RWPE1 (cell line): ENCODE measurements at regions not wholly inside any gene's neighbourhood (a gene's known extent, or its start where the extent isn't known, plus 50 kb on each side); places are given as distances from the start of the nearest gene placed in this dataset.
"Not testable (repeated sequence)": the region's sequence is repeated elsewhere in the genome, so short reads cannot be mapped to it uniquely, and the experiment has no call there.

ENCODE experiments used
- CTCF ChIA-PET: fragments of 350-600 bp; sonication (Branson Sonifier 250); formaldehyde crosslinking; extraction: SDS; loops from one replicate; lab custom pipeline; 2021; lab: Yijun Ruan, JAX
- POLR2A ChIA-PET: fragments of 400-600 bp; formaldehyde crosslinking; extraction: SDS; loops from one replicate; lab custom pipeline; 2020; ENCODE audit warnings: antibody characterized with exemption; ENCODE audit not compliant: low non-redundant PET; lab: Yijun Ruan, JAX
- DNase-seq: peaks from one replicate; pipeline ENCODE4 v3.0.0; 2012; ENCODE audit warnings: low spot score
- H3K27ac ChIP-seq: fragments of 450-650 bp; 2 replicates; pipeline ENCODE4 v1.5.1; 2017
- TF ChIP-seq, protein P1 (sequence below): fragments of 450-650 bp; conservative IDR thresholded peaks from 2 replicates; pipeline ENCODE4 v1.5.1; 2017; ENCODE audit warnings: low read depth, mild to moderate bottlenecking

DNA sequence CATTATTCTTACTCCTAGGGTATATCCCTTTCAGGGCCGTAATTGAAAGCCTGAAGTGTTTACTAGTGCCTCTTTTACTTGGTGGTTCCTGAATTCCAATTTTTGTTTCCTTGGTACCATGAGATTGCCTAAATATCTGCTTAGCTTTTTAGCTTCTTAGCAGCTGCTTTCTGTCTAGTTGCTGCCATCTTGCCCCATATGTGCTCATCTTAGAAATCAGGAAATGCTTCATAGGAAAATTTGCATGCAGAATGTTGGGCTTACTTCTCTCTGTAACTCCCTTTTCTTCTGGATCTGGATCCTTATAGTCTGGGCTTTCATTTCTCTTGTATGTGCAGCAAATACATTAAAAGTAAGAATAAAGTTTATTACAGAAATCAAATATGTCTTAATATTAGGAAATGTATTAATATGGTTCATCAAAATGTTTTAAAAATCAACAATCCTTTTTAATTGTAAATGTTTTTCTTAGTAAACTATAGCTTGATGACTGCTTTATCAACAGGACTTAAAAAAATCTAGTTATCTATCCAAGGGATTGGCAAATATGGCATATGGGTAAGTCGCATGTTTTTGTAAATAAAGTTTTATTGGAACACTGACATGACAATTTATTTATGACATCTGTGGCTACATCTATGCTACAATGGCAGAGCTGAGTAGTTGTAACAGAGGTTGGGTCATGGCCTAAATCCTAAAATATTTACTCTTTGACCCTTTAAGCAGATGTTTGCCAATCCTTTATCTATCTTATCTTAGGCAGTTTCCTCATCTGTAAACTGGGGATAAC is 73.5 kb upstream of the CDK6 start:
- POLR2A ChIA-PET: no interaction called here
- CTCF ChIA-PET: no interaction called here
- DNase-seq: no peak
- TF ChIP-seq, protein P1, sequence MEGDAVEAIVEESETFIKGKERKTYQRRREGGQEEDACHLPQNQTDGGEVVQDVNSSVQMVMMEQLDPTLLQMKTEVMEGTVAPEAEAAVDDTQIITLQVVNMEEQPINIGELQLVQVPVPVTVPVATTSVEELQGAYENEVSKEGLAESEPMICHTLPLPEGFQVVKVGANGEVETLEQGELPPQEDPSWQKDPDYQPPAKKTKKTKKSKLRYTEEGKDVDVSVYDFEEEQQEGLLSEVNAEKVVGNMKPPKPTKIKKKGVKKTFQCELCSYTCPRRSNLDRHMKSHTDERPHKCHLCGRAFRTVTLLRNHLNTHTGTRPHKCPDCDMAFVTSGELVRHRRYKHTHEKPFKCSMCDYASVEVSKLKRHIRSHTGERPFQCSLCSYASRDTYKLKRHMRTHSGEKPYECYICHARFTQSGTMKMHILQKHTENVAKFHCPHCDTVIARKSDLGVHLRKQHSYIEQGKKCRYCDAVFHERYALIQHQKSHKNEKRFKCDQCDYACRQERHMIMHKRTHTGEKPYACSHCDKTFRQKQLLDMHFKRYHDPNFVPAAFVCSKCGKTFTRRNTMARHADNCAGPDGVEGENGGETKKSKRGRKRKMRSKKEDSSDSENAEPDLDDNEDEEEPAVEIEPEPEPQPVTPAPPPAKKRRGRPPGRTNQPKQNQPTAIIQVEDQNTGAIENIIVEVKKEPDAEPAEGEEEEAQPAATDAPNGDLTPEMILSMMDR: no peak
- H3K27ac ChIP-seq: no peak overlapping the region

DNA sequence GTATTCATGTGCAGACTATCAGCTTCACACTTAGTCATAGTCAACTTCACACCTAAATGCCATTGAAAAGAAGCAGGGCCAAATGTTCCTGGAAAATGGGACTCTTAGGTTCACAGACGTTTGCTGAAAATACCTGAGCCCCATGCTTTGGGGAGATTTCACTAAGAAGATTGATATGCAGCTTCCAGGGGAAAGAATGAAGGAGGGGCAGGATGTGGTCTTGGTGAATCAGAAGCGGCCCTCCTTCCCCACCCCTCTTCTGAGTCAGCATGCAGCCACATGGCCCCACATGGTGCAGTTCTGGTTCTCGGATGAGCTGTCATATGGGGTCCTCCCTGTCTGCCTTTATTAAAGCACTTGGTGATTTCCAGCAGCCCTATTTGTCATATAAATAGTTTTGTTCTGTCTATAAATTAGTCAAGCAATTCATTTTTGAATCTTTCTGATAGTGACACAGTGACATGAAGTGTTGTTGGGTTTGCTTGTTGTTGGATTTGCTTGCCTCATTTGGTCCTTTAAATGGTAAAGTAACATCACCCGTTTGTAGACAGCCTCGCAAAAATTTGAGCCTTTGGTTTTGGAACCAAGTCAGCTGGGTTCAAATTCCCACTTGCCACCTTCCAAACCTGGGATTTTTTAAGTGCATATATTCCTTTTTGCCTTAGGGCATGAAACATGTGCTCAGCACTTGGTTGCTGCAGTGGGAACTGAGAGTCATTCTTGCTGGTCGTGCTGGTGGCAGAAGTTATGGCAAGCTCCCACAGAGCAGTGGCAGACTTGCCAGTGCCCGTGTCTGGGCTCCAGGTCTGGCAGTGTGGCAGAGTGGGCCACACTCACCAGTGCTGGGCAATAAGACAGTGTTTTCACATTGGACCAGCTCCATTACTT is 68.1 kb upstream of the CDK6 start:
- TF ChIP-seq, protein P1: no peak
- ChIA-PET POLR2A (no interaction called here), CTCF (interaction anchor here (0.6 to 1.0 kb wide), 2 partner anchors 17 to 71 kb away, joined by 4 to 5 read pairs; no protein-coding TSS in a partner anchor)
- DNase-seq: peak; percentile 95
- H3K27ac ChIP-seq: peak overlapping the region; percentile 88

DNA sequence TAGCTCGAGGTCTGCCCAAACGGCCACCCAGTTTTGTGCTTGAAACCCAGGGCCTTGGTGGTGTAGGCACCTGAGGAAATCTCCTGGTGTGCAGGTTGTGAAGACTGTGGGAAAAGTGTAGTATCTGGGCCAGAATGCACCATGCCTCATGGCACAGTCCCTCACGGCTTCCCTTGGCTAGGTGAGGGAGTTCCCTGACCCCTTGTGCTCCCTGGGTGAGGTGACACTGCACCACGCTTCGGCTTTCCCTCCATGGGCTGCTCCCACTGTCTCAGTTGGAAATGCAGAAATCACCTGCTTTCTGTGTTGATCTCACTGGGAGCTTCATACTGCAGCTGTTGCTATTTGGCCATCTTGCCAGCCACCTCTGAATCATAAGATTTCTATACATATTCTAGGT is 62.4 kb upstream of the CDK6 start:
- TF ChIP-seq, protein P1: no peak
- no peak for DNase-seq
- ChIA-PET POLR2A (no interaction called here), CTCF (no interaction called here)
- H3K27ac ChIP-seq: no peak overlapping the region

DNA sequence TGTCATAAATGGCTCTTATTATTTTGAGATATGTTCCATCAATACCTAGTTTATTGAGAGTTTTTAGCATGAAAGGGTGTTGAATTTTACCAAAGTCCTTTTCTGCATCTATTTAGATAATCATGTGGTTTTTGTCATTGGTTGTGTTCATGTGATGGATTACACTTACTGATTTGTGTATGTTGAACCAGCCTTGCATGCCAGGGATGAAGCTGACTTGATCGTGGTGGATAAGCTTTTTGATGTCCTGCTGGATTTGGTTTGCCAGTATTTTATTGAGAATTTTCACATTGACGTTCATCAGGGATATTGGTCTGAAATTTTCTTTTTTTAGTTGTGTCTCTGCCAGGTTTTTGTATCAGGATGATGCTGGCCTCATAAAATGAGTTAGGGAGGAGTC is 58.5 kb upstream of the CDK6 start:
- H3K27ac ChIP-seq, DNase-seq: not testable (repeated sequence)

DNA sequence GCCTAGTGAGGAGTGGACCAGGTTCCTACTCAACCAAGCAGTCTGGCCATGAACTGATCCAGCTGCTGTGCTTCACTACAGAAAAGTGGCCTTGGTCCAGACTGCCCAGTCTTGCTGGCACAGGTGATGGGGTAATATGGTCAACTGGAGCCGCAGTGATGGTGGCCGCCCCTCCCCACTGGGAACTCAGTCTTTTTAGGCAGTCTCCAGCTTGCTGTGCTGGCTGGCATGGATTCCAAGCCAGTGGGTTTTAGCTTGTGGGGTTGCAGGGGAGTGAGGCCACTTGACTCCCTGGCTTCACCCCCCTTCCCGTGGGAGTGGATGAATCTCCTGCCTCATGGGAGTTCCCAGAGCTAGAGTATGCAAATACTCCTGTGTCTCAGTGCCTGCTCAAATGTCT is 52.7 kb upstream of the CDK6 start:
- no peak for DNase-seq
- POLR2A ChIA-PET: no interaction called here
- TF ChIP-seq, protein P1: no peak
- H3K27ac ChIP-seq: no peak overlapping the region
- CTCF ChIA-PET: interaction anchor here (0.6 kb wide), 1 partner anchor 14 kb away, joined by 3 read pairs; no protein-coding TSS in a partner anchor

More for the DNA sequence above, 58.5 kb upstream of the CDK6 start:
- CTCF ChIA-PET, POLR2A ChIA-PET: not testable (repeated sequence)
